ENCODE measurements at regions not wholly inside any gene's neighbourhood (a gene's known extent, or its start where the extent isn't known, plus 50 kb on each side); places are given as distances from the start of the nearest gene placed in this dataset.

DNA sequence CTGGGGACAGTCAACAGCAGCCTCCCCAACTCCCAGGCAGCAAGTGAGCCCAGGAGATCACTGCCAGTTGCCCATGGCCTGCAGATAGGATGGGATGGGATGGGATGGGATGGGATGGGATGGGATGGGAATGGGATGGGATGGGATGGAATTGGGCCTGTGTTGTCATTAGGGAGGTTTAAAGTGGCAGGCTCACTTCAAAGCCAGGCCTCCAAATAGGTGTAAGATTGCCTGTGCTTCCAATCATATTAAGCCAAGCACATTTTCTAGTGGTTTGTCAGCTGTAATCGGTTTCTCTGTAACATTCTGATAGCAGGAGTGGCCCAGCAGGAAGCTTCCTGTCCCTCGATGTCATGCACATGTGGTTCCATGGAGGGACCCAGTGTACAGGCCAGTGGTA lies 82.7 kb upstream of the NXT1 start:
- ChIA-PET RAD21 (ENCODE audit: unreplicated experiment) (no interaction called here), SMC1A (ENCODE audit: uncharacterized antibody, unreplicated experiment) (no interaction called here), CTCF (no interaction called here), POLR2A (no interaction called here)
- intact Hi-C loops (cut with micrococcal nuclease; ENCODE audit: unreplicated experiment) (no loop called here), in situ Hi-C loops (cut with MboI) (no loop called here)
- Histone ChIP-seq H3K79me2 (ENCODE audit: control insufficient read depth, insufficient read depth, low read length) (no peaks in the 10 kb centered on the region), H3K9ac (ENCODE audit: control insufficient read depth, insufficient read depth, low read length) (no peak overlapping the region), H3K27me3 (replicated peaks in 1 of 2; ENCODE audit: control insufficient read depth in 2 of 2, insufficient read depth in 2 of 2, low read length in 1 of 2) (no peaks in the 10 kb centered on the region), H2AFZ (ENCODE audit: control insufficient read depth, low read depth, low read length) (no peak overlapping the region), H3K4me3 (no peak overlapping the region), H3K36me3 (ENCODE audit: control insufficient read depth in 2 of 2, insufficient read depth in 2 of 2, low read length in 1 of 2) (no peaks in the 10 kb centered on the region), H3K27ac (ENCODE audit: control insufficient read depth, insufficient read depth) (no peak overlapping the region), H3K4me2 (ENCODE audit: control insufficient read depth, insufficient read depth) (no peak overlapping the region), H3K9me3 (replicated peaks; ENCODE audit: control insufficient read depth, insufficient read depth, low read length) (no peaks in the 10 kb centered on the region; the same call in 2 of the 3 replicates), H4K20me1 (ENCODE audit: control insufficient read depth, insufficient read depth) (no peaks in the 10 kb centered on the region), H3K4me1 (ENCODE audit: control insufficient read depth, insufficient read depth, low read length) (no peaks in the 10 kb centered on the region)
- 0% methylated on average over 2 of the region's 2 CpGs for WGBS (ENCODE audit: insufficient coverage, insufficient replicate concordance, low lambda C conversion rate, missing lambda C conversion rate)
- BruUV-seq (replicated peaks): no TSS peak
- DNase-seq (ENCODE audit: low read depth, low spot score) (no peak), FAIRE-seq (no peak), ATAC-seq (no peak)
- TF ChIP-seq IRF3 (IDR thresholded peaks at IDR 0.05) (no peak), ETV6 (conservative IDR thresholded peaks at IDR 0.05 in 1 of 2, IDR thresholded peaks at IDR 0.05 in 1 of 2; ENCODE audit: borderline replicate concordance in 1 of 2, low read depth in 1 of 2) (no peak), CEBPZ (IDR thresholded peaks at IDR 0.05; ENCODE audit: low read depth, low read length) (no peak), RFX5 (IDR thresholded peaks at IDR 0.05; ENCODE audit: low read depth, low read length) (no peak), RAD21 (IDR thresholded peaks at IDR 0.05; ENCODE audit: insufficient read depth, low read depth, low read length) (no peak), BCL3 (IDR thresholded peaks at IDR 0.05; ENCODE audit: borderline replicate concordance, insufficient read depth, low read depth, low read length, poor library complexity, severe bottlenecking) (no peak), HDAC2 (IDR thresholded peaks at IDR 0.05) (no peak), HDGF (IDR thresholded peaks at IDR 0.05) (no peak), RB1 (IDR thresholded peaks at IDR 0.05; ENCODE audit: borderline replicate concordance) (no peak), IKZF2 (IDR thresholded peaks at IDR 0.05) (no peak)
- TF ChIP-seq, protein P1, sequence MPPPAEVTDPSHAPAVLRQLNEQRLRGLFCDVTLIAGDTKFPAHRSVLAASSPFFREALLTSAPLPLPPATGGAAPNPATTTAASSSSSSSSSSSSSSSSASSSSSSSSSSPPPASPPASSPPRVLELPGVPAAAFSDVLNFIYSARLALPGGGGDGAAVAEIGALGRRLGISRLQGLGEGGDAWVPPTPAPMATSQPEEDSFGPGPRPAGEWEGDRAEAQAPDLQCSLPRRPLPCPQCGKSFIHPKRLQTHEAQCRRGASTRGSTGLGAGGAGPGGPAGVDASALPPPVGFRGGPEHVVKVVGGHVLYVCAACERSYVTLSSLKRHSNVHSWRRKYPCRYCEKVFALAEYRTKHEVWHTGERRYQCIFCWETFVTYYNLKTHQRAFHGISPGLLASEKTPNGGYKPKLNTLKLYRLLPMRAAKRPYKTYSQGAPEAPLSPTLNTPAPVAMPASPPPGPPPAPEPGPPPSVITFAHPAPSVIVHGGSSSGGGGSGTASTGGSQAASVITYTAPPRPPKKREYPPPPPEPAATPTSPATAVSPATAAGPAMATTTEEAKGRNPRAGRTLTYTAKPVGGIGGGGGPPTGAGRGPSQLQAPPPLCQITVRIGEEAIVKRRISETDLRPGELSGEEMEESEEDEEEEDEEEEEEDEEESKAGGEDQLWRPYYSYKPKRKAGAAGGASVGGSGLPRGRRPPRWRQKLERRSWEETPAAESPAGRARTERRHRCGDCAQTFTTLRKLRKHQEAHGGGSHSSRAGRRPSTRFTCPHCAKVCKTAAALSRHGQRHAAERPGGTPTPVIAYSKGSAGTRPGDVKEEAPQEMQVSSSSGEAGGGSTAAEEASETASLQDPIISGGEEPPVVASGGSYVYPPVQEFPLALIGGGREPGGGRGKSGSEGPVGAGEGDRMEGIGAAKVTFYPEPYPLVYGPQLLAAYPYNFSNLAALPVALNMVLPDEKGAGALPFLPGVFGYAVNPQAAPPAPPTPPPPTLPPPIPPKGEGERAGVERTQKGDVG (CRISPR knock-in tag; IDR thresholded peaks at IDR 0.05): no peak

Measured in GM12878 (cell line).